Mucosa of rectum (tissue), 2 donors: ENCODE measurements at regions not wholly inside any gene's neighbourhood (a gene's known extent, or its start where the extent isn't known, plus 50 kb on each side); places are given as distances from the start of the nearest gene placed in this dataset.

ENCODE experiments used
- H3K27ac ChIP-seq, 2 donors: one replicate each; pipeline ENCODE4 v1.7.0; 2013; ENCODE audit warnings: inconsistent platforms in 2 of 2, low read depth in 2 of 2, low read length in 2 of 2
- H3K27me3 ChIP-seq, 2 donors: one replicate each; pipeline ENCODE4 v1.7.0; 2013; ENCODE audit warnings: low read length in 2 of 2; ENCODE audit not compliant: control insufficient read depth in 2 of 2, insufficient read depth in 2 of 2
- H3K36me3 ChIP-seq, 2 donors: one replicate each; pipeline ENCODE4 v1.7.0; 2013; ENCODE audit warnings: low read length in 2 of 2; ENCODE audit not compliant: control insufficient read depth in 2 of 2, insufficient read depth in 2 of 2
- H3K4me1 ChIP-seq, 2 donors: one replicate each; pipeline ENCODE4 v1.7.0; 2013; ENCODE audit warnings: low read length in 2 of 2, mild to moderate bottlenecking in 1 of 2; ENCODE audit not compliant: control insufficient read depth in 2 of 2, insufficient read depth in 2 of 2
- H3K4me3 ChIP-seq, 2 donors: one replicate each; pipeline ENCODE4 v1.7.0; 2013; ENCODE audit warnings: low read length in 2 of 2
- H3K9ac ChIP-seq, 2 donors: one replicate each; pipeline ENCODE4 v1.7.0; 2013; ENCODE audit warnings: low read length in 2 of 2, low read depth in 1 of 2, mild to moderate bottlenecking in 1 of 2
- H3K9me3 ChIP-seq, 2 donors: one replicate each; pipeline ENCODE4 v1.7.0; 2013; ENCODE audit warnings: low read length in 2 of 2; ENCODE audit not compliant: control insufficient read depth in 2 of 2
- donor health status: healthy.
- donor health status: Normal muscosa, but diverticular disease.

DNA sequence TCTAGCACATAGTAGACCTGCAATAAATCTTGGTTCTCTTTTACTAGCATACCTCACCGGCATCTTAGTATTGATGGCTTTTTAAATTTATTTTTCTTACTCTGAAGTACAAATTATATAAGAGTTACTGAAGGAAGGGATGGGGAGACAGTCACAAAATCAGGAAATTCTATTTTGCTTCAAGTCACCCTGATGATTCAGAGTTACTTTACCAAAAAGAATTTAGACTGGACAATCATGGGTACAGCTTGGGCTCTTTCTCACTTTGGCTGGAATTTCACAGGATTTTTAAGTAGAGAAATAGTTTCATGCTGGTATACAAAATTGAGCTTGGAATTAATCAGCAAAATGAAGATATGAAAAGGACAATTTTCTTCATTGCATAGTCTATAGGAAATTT lies 919.2 kb downstream of the METTL15 start:
- Histone ChIP-seq H3K27ac (no peak overlapping the region), H3K4me3 (no peak overlapping the region), H3K9me3 (peaks cover 0 to 2% of the 10 kb centered on the region in 2 donors), H3K27me3 (no peaks in the 10 kb centered on the region), H3K4me1 (no peaks in the 10 kb centered on the region), H3K9ac (no peak overlapping the region), H3K36me3 (no peaks in the 10 kb centered on the region)

DNA sequence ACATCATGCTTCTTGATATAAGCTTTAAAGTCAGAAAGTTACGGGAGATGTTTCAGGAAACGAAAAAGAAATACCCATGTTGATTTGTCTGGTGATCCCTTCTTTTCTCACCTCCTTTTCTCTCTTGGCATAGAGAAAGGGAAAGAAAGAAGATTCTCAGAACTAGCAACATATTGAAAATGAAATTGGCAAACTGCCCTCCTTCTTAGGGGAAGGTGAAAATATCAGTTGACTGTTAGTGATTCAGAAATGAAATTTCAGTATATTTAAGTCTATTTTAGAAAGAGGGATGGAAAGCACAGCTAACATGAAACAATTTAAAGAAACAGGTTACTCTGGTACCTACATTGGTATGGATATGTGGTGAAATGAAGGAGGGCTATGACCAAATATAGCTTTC lies 918.1 kb downstream of the METTL15 start:
- Histone ChIP-seq H3K9ac (no peak overlapping the region), H3K4me3 (no peak overlapping the region), H3K4me1 (no peaks in the 10 kb centered on the region), H3K36me3 (no peaks in the 10 kb centered on the region), H3K27ac (no peak overlapping the region), H3K9me3 (peaks cover 0 to 2% of the 10 kb centered on the region in 2 donors), H3K27me3 (no peaks in the 10 kb centered on the region)

DNA sequence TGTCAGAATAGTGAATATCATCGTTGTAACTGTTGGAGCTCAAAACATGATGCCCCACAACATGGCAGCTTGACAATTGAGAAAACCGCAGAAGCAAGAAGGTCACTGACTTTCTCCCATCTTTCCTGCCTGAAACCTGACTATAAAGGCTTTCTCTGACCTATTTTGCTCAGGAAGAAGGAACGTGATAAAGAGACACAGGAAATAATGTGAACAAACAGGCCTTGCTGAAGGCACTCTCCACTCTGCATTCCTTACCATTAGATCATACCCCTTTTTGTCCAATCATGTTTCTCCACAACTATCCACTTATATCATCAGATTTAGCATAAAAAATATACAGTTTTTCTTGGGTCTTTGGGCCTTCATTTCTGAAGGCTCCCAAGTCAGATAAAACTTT lies 916.8 kb downstream of the METTL15 start:
- no peak overlapping the region for H3K4me3 ChIP-seq
- no peaks in the 10 kb centered on the region for H3K4me1 ChIP-seq
- H3K9ac ChIP-seq = no peak overlapping the region
- H3K27me3 ChIP-seq = no peaks in the 10 kb centered on the region
- H3K36me3 ChIP-seq = no peaks in the 10 kb centered on the region
- peaks cover 0 to 2% of the 10 kb centered on the region in 2 donors for H3K9me3 ChIP-seq
- no peak overlapping the region for H3K27ac ChIP-seq

DNA sequence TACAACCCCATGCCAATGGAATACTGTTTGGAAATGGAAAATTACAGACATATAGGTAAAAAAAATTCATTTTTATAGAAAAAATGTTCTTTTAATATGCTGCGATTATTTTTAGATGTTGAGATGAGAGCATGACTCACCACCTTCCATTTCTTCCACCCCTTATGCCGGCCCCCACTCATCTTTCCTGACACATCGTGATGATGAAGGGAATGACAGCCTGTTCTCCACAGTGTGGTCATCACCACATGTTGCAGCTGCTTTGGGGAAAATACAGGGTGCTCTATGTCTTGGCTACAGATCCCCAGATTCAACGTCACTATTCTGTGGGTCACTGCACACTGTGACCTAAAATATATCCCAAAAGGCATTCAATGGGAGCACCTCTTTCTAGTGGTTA lies 916.2 kb downstream of the METTL15 start:
- Histone ChIP-seq H3K27ac (no peak overlapping the region), H3K9me3 (no peaks in the 10 kb centered on the region), H3K4me3 (no peak overlapping the region), H3K4me1 (no peaks in the 10 kb centered on the region), H3K27me3 (no peaks in the 10 kb centered on the region), H3K9ac (no peak overlapping the region), H3K36me3 (no peaks in the 10 kb centered on the region)

DNA sequence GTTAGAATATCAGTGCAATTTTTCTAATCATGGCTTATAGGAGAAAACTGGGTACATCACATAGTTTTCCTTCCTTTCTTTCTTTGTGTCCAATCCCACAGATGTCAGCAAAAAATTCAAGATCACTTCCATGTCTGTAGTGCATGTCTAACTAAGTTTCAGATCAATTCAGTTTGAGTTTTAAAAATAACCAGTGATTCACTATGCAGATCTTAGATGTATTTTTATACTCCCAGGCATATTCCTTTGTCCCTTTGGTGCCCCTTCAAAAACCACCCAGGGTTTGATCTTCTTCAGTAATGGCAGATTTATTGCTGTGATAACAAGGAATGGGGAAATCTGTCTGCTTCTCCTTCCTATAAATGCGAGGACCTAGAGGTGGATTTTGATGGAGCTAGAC lies 915.6 kb downstream of the METTL15 start:
- Histone ChIP-seq H3K9me3 (no peaks in the 10 kb centered on the region), H3K4me3 (no peak overlapping the region), H3K27ac (no peak overlapping the region), H3K27me3 (no peaks in the 10 kb centered on the region), H3K9ac (no peak overlapping the region), H3K4me1 (no peaks in the 10 kb centered on the region), H3K36me3 (no peaks in the 10 kb centered on the region)

DNA sequence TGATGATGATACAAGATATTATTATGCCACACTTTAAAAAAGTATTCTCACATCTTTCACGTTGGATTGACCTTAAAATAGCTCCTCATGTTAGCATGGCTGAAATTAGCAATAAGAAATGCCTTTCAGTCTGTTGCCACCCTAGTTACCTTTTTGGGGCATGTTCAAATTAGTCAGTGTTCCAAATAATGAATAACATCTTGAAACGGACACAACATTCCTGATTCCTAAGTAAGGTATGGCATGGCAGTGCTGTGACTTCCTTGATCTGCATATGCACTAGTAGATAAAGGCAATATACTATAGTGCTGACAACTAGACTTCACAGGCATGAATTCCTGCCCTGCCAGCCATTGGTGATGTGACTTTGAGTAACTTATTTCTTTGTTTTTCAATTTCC lies 914.5 kb downstream of the METTL15 start:
- Histone ChIP-seq H3K4me3 (no peak overlapping the region), H3K9me3 (no peaks in the 10 kb centered on the region), H3K9ac (no peak overlapping the region), H3K27ac (no peak overlapping the region), H3K36me3 (no peaks in the 10 kb centered on the region), H3K4me1 (no peaks in the 10 kb centered on the region), H3K27me3 (no peaks in the 10 kb centered on the region)

DNA sequence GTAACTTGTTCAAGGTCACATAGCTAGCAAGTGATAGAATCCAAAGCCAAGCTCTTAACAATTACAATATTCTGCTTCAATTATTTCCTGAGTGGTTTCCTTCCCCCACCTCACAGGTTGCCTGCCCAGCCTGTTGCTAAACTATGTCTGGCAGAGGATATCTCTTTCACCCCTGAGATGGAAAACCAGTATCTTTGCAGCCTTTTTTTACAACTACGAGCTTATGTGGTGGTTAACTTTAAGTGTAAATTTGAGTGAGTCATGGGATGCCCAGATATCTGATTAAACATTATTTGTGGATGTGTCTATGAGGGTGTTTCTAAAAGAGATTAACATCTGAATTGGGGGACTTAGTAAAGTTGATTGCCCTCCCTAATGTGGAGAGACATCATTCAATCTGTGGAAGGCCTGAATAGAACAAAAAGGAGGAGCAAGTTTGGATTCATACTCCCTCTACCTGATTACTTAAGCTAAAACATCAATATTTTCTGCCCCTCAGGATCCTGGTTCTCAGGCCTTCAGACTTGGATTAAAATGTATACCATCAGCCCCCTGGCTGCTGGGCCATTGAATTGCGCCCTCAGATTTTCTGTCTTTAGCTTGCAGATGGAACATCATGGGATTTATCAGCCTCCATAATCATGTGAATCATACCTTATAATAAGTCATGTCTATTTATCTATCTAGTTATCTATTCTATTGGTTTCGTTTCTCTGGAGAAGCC lies 911.9 kb downstream of the METTL15 start:
- Histone ChIP-seq H3K4me3 (no peak overlapping the region), H3K27ac (no peak overlapping the region), H3K36me3 (no peaks in the 10 kb centered on the region)

DNA sequence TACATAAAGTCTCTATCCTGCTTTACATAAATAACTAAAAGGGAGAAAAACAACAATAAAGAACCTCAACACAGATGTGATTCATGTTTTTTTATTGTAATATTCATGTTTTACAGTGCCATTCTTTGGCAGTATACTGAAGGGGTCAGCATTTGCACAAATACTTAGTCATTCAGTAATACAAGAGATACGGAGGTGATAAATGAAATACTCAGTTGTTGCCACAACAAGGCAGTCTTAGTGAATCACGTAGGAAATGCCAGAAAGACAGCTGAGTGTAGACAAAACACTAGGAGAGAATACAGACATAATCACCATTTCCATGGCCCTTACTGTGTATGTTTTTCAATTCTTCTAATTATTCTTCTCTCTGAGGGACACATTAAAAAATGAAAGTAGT lies 910.4 kb downstream of the METTL15 start:
- Histone ChIP-seq H3K9me3 (no peaks in the 10 kb centered on the region), H3K4me3 (no peak overlapping the region), H3K27ac (no peak overlapping the region), H3K27me3 (no peaks in the 10 kb centered on the region), H3K36me3 (no peaks in the 10 kb centered on the region), H3K4me1 (no peaks in the 10 kb centered on the region), H3K9ac (no peak overlapping the region)

More for the DNA sequence above, 911.9 kb downstream of the METTL15 start:
- no peaks in the 10 kb centered on the region for H3K4me1 ChIP-seq
- no peaks in the 10 kb centered on the region for H3K27me3 ChIP-seq
- H3K9me3 ChIP-seq = no peaks in the 10 kb centered on the region
- no peak overlapping the region for H3K9ac ChIP-seq

DNA sequence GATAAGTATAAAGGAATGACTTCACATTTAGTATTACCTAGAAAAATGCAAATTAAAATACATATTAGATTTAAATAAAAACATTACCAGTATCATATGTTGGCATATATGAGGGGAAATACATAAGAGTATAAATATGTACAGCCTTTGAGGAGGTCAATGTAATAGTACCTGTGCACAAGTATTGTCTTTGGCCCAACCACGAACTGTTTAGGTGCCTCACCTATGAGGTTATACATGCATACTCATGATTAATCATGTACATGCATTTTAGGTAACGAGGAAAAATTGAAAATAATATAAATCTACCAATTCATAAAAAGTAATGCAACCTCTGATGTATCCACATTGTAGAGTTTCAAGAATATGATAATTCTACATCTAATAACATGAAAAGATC lies 909.8 kb downstream of the METTL15 start:
- Histone ChIP-seq H3K36me3 (no peaks in the 10 kb centered on the region), H3K9ac (no peak overlapping the region), H3K4me3 (no peak overlapping the region), H3K9me3 (no peaks in the 10 kb centered on the region), H3K27me3 (no peaks in the 10 kb centered on the region), H3K27ac (no peak overlapping the region), H3K4me1 (no peaks in the 10 kb centered on the region)

DNA sequence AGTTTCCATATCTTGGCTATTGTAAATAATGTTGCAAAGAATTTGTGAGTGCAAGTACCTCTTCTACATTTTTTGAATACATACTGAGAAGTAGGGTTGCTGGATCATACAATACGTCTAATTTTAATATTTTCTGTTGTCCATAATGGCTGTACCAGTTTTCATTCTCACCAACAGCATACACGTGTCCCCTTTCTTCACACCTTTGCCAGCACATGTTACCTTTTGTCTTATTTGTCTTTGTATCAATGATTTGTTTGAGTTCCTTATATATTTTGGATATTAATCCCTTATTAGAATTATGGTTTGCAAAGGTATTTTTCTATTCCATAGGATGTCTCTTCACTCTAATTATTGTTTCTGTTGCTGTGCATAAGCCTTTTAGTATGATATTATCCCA lies 904.3 kb downstream of the METTL15 start:
- no peak overlapping the region for H3K27ac ChIP-seq
- no peaks in the 10 kb centered on the region for H3K4me1 ChIP-seq
- H3K36me3 ChIP-seq = no peaks in the 10 kb centered on the region
- H3K4me3 ChIP-seq = no peak overlapping the region
- no peaks in the 10 kb centered on the region for H3K9me3 ChIP-seq
- no peaks in the 10 kb centered on the region for H3K27me3 ChIP-seq
- H3K9ac ChIP-seq = no peak overlapping the region

DNA sequence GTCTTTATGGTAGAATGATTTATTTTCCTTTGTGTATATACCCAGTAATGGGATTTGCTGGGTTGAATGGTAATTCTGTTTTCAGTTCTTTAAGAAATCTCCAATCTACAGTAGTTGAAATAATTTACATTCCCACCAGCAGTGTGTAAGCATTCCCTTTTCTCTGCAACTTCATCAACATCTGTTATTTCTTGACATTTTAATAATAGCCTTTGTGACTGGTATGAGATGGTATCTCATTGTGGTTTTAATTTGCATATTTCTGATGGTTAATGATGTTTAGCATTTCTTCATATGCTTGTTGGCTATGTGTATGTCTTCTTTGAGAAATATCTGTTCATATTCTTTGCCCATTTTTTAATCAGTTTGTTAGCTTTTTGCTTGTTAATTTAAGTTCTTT lies 901.2 kb downstream of the METTL15 start:
- Histone ChIP-seq H3K36me3 (no peaks in the 10 kb centered on the region), H3K27ac (no peak overlapping the region), H3K9ac (no peak overlapping the region), H3K9me3 (no peaks in the 10 kb centered on the region), H3K4me3 (no peak overlapping the region), H3K4me1 (no peaks in the 10 kb centered on the region), H3K27me3 (no peaks in the 10 kb centered on the region)
